ENCODE measurements at regions not wholly inside any gene's neighbourhood (a gene's known extent, or its start where the extent isn't known, plus 50 kb on each side); places are given as distances from the start of the nearest gene placed in this dataset.

- TF ChIP-seq CTCF (conservative IDR thresholded peaks at IDR 0.05; ENCODE audit: low read length) = no peak
- TF ChIP-seq EZH2phosphoT487 (IDR thresholded peaks at IDR 0.05; ENCODE audit: borderline replicate concordance, low read depth, low read length) = no peak
Measured at GRCh38 chr11:104565583-104565961, 332.7 kb downstream of the CASP12 start.
